Hepatocyte (in vitro differentiated cells): ENCODE measurements at regions not wholly inside any gene's neighbourhood (a gene's known extent, or its start where the extent isn't known, plus 50 kb on each side); places are given as distances from the start of the nearest gene placed in this dataset.

Source experiments
- DNase-seq: peaks from one replicate; pipeline ENCODE4 v3.0.0-alpha.2; 2016; ENCODE audit warnings: low spot score
- H2AFZ ChIP-seq: fragments of 200-600 bp; sonication (generic); 2 replicates; pipeline ENCODE4 v1.6.0; 2016; ENCODE audit warnings: antibody characterized with exemption, mild to moderate bottlenecking
- H3K27ac ChIP-seq: fragments of 200-600 bp; sonication (generic); 2 replicates; pipeline ENCODE4 v1.5.1; 2016; ENCODE audit warnings: mild to moderate bottlenecking
- H3K27me3 ChIP-seq: fragments of 200-600 bp; sonication (generic); 2 replicates; pipeline ENCODE4 v1.6.1; 2016
- H3K36me3 ChIP-seq: fragments of 200-600 bp; sonication (generic); replicated peaks from 2 replicates; pipeline ENCODE4 v1.5.1; 2016; ENCODE audit warnings: low read depth; ENCODE audit not compliant: insufficient read depth
- H3K4me1 ChIP-seq: fragments of 200-600 bp; sonication (generic); 2 replicates; pipeline ENCODE4 v1.5.1; 2016; ENCODE audit warnings: mild to moderate bottlenecking, moderate library complexity; ENCODE audit not compliant: insufficient read depth
- H3K4me2 ChIP-seq: fragments of 200-600 bp; sonication (generic); 2 replicates; pipeline ENCODE4 v1.6.0; 2016
- H3K4me3 ChIP-seq: fragments of 200-600 bp; sonication (generic); 2 replicates; pipeline ENCODE4 v1.5.1; 2016; ENCODE audit warnings: mild to moderate bottlenecking
- H3K79me2 ChIP-seq: fragments of 200-600 bp; sonication (generic); 2 replicates; pipeline ENCODE4 v1.6.0; 2017; ENCODE audit warnings: mild to moderate bottlenecking
- H3K9me2 ChIP-seq: fragments of 200-600 bp; sonication (generic); replicated peaks from 2 replicates; pipeline ENCODE4 v1.6.0; 2017; ENCODE audit warnings: mild to moderate bottlenecking; ENCODE audit not compliant: insufficient read depth
- H3K9me3 ChIP-seq: fragments of 200-600 bp; sonication (generic); 2 replicates; pipeline ENCODE4 v1.5.1; 2016; ENCODE audit warnings: low read depth, mild to moderate bottlenecking
- H4K20me1 ChIP-seq: fragments of 200-600 bp; sonication (generic); 2 replicates; pipeline ENCODE4 v1.6.0; 2016; ENCODE audit warnings: mild to moderate bottlenecking; ENCODE audit not compliant: insufficient read depth, poor library complexity, severe bottlenecking
- EZH2 ChIP-seq: fragments of 200-600 bp; sonication (generic); IDR thresholded peaks from 2 replicates; pipeline ENCODE4 v1.6.1; 2016; ENCODE audit warnings: antibody characterized with exemption, mild to moderate bottlenecking, borderline replicate concordance
- EZH2phosphoT487 ChIP-seq: fragments of 200-600 bp; sonication (generic); IDR thresholded peaks from one replicate; pipeline ENCODE4 v1.6.1; 2018; ENCODE audit warnings: antibody characterized with exemption, mild to moderate bottlenecking, low read depth, moderate library complexity; ENCODE audit not compliant: unreplicated experiment, severe bottlenecking
- WGBS: methylation state at CpG from one replicate; pipeline ENCODE4 v1.1.6; 2016; ENCODE audit warnings: low lambda C conversion rate; ENCODE audit errors: missing lambda C conversion rate; 5-methylcytosine and 5-hydroxymethylcytosine counted together
- TF ChIP-seq, protein P1 (sequence below): fragments of 200-600 bp; sonication (generic); IDR thresholded peaks from 2 replicates; pipeline ENCODE4 v1.5.1; 2016; ENCODE audit warnings: antibody characterized with exemption, mild to moderate bottlenecking; ENCODE audit not compliant: poor library complexity

DNA sequence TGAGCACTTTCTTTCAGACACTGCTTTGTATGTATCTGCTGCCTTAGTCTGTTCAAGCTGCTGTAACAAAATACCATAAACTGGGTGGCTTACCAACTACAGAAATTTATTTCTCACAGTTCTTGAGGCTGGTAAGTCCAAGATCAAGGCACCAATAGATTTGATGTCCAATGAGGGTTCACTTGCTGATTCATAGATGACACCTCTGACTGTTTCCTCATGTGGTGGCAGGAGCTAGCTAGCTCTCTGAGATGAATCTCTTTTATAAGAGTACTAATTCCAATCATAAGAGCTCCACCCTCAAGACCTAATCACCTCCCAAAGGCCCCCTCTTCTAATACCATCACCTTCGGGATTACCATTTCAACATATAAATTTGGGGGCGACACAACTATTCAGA lies 76.6 kb upstream of the ADO start:
- Histone ChIP-seq H3K36me3 (no peaks in the 10 kb centered on the region), H3K9me2 (no peaks in the 10 kb centered on the region), H3K27ac (no peak overlapping the region), H3K27me3 (peaks cover 4% of the 10 kb centered on the region), H4K20me1 (no peaks in the 10 kb centered on the region), H3K4me2 (no peak overlapping the region), H2AFZ (no peak overlapping the region), H3K4me1 (no peaks in the 10 kb centered on the region), H3K9me3 (no peaks in the 10 kb centered on the region), H3K4me3 (no peak overlapping the region), H3K79me2 (no peaks in the 10 kb centered on the region)
- WGBS = 96% methylated on average over 2 of the region's 2 CpGs
- no peak for TF ChIP-seq EZH2
- TF ChIP-seq EZH2phosphoT487 = no peak
- TF ChIP-seq, protein P1, sequence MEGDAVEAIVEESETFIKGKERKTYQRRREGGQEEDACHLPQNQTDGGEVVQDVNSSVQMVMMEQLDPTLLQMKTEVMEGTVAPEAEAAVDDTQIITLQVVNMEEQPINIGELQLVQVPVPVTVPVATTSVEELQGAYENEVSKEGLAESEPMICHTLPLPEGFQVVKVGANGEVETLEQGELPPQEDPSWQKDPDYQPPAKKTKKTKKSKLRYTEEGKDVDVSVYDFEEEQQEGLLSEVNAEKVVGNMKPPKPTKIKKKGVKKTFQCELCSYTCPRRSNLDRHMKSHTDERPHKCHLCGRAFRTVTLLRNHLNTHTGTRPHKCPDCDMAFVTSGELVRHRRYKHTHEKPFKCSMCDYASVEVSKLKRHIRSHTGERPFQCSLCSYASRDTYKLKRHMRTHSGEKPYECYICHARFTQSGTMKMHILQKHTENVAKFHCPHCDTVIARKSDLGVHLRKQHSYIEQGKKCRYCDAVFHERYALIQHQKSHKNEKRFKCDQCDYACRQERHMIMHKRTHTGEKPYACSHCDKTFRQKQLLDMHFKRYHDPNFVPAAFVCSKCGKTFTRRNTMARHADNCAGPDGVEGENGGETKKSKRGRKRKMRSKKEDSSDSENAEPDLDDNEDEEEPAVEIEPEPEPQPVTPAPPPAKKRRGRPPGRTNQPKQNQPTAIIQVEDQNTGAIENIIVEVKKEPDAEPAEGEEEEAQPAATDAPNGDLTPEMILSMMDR = no peak
- no peak for DNase-seq

DNA sequence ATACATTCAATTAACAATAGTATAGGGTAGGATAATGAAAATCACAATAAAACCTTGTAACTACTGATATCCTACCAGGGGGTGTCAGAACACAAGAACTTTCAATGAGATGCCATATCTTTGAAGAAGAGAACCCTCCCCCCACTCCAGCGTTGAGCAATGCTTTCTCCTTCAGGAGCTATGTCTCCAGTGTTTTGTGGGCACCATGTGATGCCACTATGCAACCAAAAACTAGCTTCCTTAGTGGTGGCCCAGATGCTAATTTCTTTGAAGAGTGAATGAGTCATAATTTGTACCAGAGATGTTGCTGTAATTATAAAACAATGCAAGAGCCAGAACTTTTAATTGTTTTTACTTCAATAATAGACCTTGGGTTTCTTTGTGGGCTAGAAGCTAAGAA lies 76.0 kb upstream of the ADO start:
- Histone ChIP-seq H3K36me3 (no peaks in the 10 kb centered on the region), H4K20me1 (no peaks in the 10 kb centered on the region), H3K4me2 (no peak overlapping the region), H3K27me3 (peaks cover 4% of the 10 kb centered on the region), H3K4me1 (no peaks in the 10 kb centered on the region), H2AFZ (no peak overlapping the region), H3K27ac (no peak overlapping the region), H3K9me2 (no peaks in the 10 kb centered on the region), H3K9me3 (no peaks in the 10 kb centered on the region), H3K79me2 (no peaks in the 10 kb centered on the region), H3K4me3 (no peak overlapping the region)
- no peak for DNase-seq
- 87% methylated on average over 1 of the region's 1 CpG for WGBS
- TF ChIP-seq, protein P1 = no peak
- TF ChIP-seq EZH2phosphoT487 (no peak), EZH2 (no peak)

DNA sequence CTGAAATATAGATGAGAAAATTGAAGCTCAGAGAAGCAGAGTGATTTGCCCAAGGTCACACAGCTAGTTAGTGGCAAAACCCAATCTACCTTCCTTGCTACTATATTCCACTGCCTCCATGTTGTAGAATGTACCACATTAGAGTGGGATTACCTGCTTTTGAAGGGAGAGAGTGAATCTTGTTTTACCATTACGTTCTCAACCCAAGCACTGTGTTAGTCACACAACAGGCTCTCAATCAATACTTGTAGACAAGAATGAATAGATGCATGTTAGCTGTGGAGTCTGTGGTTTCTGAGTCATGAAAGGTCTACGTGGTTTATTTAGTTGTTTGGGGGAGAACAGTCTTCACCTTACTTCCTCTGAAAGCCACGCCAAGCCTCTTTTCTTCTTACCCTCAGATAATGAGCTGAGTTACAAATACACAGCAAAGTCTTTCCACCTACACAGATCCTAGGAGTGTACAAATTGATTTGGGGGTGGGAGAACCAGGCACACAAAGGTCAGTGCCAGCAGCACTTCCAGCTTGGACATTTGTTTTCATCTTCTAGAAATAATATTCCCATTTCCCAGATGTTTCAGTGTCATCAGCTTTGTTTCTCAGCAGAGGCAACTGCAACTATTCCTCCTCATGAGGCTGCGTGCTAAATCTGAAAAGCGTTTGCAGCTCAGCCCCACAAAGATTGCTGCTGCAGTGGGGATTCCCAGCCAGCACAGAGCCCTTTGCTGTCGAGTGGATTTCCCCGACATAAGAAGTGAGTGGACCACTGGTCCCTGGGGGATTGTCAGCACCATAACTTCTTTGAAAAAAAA lies 71.5 kb upstream of the ADO start:
- no peak for DNase-seq
- H2AFZ ChIP-seq = no peak overlapping the region
- H3K27ac ChIP-seq = no peak overlapping the region
- no peaks in the 10 kb centered on the region for H3K36me3 ChIP-seq
- H3K27me3 ChIP-seq = peaks cover 4% of the 10 kb centered on the region
- H3K4me3 ChIP-seq = no peak overlapping the region
- no peaks in the 10 kb centered on the region for H3K4me1 ChIP-seq
- no peak overlapping the region for H3K4me2 ChIP-seq
- 75% methylated on average over 7 of the region's 7 CpGs for WGBS
- H3K9me2 ChIP-seq = no peaks in the 10 kb centered on the region
- no peak for TF ChIP-seq EZH2
- no peaks in the 10 kb centered on the region for H3K79me2 ChIP-seq
- H4K20me1 ChIP-seq = no peaks in the 10 kb centered on the region
- no peaks in the 10 kb centered on the region for H3K9me3 ChIP-seq

DNA sequence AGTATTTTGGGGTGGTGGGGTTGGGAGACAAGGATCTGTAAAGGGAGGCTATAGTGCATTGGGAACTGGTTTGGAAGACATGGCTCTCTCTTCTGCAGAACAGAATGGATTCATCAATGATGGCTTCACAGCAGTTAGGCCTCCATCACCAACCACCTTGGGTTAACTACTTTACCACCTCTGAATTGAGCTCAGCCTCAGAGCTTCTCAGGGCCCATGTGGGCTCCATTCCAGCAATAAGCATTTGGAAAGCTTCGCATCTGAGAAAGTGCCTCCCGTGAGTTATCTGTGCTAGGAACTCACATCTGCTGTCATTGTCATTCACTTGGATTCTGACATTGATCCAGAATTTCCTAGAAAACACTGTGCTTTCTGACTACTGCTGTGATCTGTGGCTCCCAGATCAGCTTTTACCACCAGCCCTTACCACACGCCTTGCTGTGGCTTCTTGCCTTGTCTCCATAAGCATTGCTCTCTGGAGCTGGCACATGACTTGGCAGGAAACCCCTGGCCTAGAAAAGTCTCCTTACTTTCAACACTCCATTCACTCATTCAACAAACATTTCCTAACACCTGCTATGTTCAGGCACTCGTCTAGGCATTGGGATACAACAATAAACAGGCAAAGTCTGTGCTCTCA lies 70.7 kb upstream of the ADO start:
- Histone ChIP-seq H3K79me2 (no peaks in the 10 kb centered on the region), H3K36me3 (no peaks in the 10 kb centered on the region), H3K4me3 (no peak overlapping the region), H2AFZ (no peak overlapping the region), H3K4me2 (no peak overlapping the region), H3K27me3 (peaks cover 4% of the 10 kb centered on the region), H3K27ac (no peak overlapping the region), H3K9me3 (no peaks in the 10 kb centered on the region), H3K9me2 (no peaks in the 10 kb centered on the region), H4K20me1 (no peaks in the 10 kb centered on the region), H3K4me1 (no peaks in the 10 kb centered on the region)
- TF ChIP-seq EZH2 (no peak), EZH2phosphoT487 (no peak)
- TF ChIP-seq, protein P1 = no peak
- no peak for DNase-seq
- 87% methylated on average over 4 of the region's 4 CpGs for WGBS
